GM19463 (cell line): ENCODE measurements at regions not wholly inside any gene's neighbourhood (a gene's known extent, or its start where the extent isn't known, plus 50 kb on each side); places are given as distances from the start of the nearest gene placed in this dataset.

Source experiments
- ATAC-seq: cut with Tn5 transposase; IDR thresholded peaks from one replicate; pipeline ENCODE4 v1.9.1; 2021; ENCODE audit warnings: mild to moderate bottlenecking, moderate library complexity; ENCODE audit not compliant: unreplicated experiment

DNA sequence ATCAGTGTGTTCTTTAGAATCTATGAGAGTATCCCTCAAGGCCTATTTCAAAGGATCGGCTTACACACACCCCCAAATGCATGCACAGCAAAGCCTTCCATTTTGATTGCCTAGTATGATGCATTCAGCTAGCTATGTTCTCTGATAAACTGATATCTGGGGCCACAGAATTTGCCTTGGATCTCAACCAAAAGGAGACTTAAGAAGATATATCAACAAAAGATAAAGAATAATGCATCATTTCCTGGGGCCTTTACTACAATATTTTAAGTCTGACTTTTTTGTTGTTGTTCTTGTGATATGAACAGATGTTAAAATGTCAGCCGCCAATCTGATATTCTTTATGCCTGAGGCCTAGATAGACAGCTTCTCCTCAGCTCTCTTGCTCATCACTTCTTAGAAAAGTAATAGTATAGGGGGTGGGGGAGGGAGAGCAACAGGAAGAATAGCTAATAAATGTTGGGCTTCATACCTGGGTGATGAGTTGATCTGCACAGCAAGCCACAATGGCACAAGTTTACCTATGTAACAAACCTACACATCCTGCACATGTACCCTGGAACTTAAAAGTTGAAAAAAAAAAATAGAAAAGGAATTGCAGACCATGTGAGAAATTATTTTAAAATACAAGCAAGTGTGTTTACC lies 792.9 kb upstream of the GHITM start:
- no peak for ATAC-seq

- ATAC-seq: no peak
Observed at GRCh38 chr10:83352588-83352987, 786.7 kb upstream of the GHITM start.

DNA sequence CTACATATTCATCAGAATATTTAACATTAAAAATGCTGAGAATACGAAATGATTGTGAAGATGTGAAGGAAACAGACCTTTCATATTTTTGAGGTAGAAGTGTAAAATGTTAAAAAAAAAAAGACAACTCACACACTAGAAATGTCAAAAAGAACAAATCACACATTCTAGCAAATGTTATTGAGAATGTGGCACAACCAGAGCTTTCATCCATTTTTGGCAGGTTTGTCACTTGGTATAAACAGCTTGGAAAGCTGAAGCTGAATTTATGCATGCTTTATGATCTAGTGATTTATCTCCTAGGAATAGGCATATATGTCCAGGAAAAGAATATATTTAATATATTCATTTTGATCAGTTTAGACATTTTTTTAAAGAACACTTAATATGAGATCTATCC lies 784.9 kb upstream of the GHITM start:
- ATAC-seq: no peak

GRCh38 chr10:83357004-83357403 lies 782.3 kb upstream of the GHITM start:
- ATAC-seq: no peak

DNA sequence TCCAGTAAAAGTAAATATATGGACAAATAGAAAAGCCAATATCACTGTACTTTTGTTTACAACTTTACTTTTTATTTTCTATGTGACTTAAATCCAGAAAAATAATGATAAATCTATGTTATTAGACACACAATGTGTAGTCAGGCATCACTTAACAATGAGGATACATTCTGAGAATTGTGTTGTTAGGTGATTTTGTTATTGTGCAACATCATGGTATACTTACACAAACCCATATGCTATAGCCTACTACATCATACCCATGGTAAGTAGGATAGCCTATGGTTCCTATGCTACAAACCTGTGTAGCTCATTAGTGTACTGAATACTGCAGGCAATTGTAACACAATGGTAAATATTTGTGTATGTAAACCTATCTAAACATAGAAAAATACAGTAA lies 781.7 kb upstream of the GHITM start:
- ATAC-seq: no peak

- ATAC-seq: no peak
Observed at GRCh38 chr10:83367036-83367435, 772.3 kb upstream of the GHITM start.

- ATAC-seq: no peak
Observed at GRCh38 chr10:83371696-83372490, 767.4 kb upstream of the GHITM start.

DNA sequence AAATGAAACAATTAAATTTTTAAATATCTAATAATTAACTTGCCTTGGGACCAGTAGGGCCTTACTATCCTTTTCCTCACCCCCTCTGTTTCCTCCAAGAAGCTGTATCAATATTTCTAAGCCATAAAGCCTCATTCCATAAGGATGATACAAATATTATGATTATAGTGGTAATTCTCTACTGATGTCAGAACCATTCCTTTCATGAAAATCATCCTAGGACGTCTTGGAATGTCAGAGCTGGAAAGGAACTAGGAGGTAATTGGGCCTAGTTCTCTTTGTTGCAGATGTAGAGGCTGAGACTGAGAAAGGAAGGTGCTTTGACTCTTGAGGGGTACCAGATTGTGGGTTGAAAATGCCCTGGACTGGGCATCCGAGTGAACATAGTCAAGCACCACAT lies 766.7 kb upstream of the GHITM start:
- ATAC-seq: no peak

- no peak for ATAC-seq
Observed at GRCh38 chr10:83373671-83374070, 765.6 kb upstream of the GHITM start.

GRCh38 chr10:83374741-83375140 lies 764.6 kb upstream of the GHITM start:
- no peak for ATAC-seq

DNA sequence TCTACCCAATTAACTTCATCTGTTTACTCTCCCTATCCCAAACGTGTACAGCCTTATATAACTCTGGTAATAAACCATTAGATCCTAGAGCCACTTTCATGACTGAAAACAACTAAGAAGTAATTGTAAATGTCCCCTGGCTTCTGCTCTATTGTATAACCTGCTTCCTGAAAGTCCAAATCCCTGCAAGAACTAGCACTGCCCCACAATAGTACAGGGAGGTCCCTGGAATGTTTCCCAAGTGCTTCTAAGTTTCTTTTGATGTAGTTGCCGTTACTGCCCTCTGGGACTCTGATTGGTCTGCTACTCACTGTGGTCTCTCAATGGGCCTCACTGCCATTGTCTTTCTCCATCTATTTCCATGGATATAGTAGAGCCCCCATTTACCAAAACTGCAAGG lies 764.0 kb upstream of the GHITM start:
- ATAC-seq: no peak

GRCh38 chr10:83397806-83398205 lies 741.5 kb upstream of the GHITM start:
- no peak for ATAC-seq

DNA sequence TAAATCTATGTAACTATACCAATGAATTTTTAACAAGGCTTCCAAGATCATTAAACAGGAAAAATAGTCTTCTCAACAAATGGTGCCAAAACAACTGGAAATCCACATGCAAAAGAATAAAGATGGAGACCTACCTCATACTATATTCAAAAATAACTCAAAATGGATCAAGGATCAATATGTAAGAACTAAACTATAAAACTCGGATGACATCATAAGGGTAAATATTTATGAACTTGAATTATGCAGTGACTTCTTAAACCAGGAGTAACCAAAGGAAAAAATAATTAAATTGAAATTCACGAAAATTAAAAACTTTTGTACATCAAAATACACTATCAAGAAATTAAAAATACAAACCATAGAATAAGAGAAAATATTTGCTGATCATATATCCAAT lies 728.7 kb upstream of the GHITM start:
- no peak for ATAC-seq

DNA sequence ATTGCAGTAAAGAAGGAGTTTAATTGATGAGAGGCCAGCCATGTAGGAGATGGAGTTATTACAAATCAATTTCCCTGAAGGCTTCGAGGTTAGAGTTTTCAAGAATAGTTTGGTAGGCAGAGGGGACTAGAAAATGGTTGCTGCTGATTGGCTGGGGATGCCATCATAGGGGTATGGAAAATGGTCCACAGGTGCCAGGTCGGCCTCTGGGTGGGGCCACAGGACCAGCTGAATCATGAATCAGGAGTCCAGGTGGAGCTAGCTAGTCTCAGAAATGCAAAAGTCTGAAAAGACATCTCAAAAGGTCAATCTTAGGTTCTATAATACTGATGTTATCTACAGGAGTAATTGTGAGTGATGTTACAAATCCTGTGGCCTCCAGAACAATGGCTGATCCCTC lies 714.0 kb upstream of the GHITM start:
- no peak for ATAC-seq

GRCh38 chr10:83427101-83427500 lies 712.2 kb upstream of the GHITM start:
- no peak for ATAC-seq

DNA sequence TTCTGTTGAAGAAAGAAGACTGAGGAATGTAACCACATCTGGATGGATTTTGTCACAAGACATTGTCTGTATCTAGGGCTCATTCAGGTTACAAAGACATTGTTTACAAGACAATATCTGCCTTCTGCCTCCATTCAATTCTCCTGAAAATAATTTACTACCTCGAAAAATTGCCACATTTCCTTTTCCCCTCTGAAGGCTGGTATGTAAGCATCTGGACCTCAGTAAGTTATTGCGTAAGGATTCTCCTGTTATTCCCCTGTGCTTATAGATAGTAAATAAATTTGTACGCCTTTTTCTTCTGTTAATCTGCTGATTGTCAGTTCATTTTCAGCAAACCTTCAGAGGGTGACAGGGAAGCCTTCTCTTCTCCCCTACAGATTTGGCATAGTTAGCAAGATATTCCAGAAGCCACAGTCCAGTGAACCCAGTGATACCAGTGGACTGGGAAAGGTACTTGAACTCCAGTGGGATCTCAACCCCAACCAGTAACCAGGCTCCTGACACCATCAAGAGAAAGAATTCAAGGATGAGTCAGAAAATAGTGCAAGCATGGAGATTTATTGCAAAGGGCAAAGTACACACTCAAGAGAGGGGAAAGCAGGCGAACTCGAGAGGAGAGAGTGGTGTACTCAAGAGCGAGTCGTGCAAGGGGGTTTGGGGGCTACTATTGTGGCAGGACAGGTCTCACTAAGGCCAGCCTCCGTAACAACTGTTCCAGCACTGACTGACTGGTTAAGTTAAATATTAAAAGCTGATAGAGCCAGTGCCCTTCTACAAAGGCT lies 706.9 kb upstream of the GHITM start:
- no peak for ATAC-seq

GRCh38 chr10:83433705-83434104 lies 705.6 kb upstream of the GHITM start:
- no peak for ATAC-seq

GRCh38 chr10:83448013-83448412 lies 691.3 kb upstream of the GHITM start:
- no peak for ATAC-seq

GRCh38 chr10:83458611-83459010 lies 680.7 kb upstream of the GHITM start:
- ATAC-seq: no peak

DNA sequence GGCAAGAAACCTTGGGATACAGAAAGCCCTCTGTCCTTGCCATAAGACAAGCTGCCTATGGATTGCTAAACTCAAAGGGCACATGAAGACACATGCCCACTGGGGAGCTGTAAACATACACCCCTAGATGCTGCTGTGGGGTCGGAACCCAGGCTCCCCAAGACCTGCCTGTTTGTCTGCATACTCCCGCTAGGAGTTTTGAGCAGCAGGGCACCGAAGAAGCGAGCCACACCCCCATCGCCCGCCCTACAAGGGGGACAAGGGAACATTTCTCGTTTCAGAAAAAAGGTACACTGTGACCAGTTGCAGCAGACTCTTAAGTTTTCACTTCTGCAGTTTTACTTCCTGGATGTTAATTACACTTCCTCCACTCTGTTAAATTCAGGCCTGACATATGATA lies 680.2 kb upstream of the GHITM start:
- ATAC-seq: no peak

DNA sequence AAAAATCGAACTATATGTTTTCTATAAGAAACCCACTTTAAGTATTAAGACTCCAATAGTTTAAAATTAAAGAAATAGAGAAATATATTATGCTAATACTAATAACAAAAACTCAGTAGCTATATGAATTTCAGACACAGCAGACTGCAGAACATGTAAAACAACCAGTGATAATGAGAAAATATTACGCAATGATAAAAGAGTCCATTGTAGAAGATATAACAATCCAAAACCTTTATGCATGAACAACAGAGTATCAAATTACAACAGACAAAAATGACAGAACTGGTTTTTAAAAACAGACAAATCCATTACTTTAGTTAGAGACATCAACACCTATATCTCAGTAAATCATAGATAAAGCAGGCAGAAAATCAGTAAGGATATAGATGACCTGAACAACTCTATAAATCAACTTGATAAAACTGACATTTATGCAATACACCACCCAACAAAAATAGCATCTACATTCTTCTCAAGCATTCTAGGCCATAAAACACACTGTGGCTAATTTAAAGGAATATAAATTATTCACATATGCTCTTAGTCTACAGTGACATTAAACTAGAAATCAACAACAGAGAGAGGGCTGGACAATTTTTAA lies 669.5 kb upstream of the GHITM start:
- ATAC-seq: no peak

DNA sequence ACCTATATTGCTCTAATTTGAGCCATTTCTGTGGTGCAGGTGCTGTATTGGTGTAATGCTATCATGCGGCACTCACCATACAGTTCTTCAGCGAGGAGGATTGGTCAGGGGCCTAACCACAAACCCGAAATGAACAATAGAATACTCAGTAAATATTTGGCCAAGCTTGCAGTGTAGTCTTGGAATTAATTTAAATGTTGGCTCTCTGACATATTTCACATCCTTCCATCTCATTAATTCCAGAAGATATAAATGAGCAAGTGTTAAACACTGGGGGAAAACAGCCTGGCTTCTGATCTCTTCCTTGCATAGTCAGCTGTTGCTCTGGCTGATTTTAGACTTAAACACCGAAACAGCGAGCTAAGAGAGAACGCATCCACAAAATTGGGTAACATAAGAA lies 663.1 kb upstream of the GHITM start:
- ATAC-seq: no peak
